SK-N-MC (cell line): ENCODE measurements at regions not wholly inside any gene's neighbourhood (a gene's known extent, or its start where the extent isn't known, plus 50 kb on each side); places are given as distances from the start of the nearest gene placed in this dataset.
"Not testable (repeated sequence)": the region's sequence is repeated elsewhere in the genome, so short reads cannot be mapped to it uniquely, and the experiment has no call there.

ENCODE experiments used
- DNase-seq: peaks from one replicate; pipeline ENCODE4 v3.0.0-alpha.2; 2011; ENCODE audit warnings: low read depth, low spot score
- H3K27ac ChIP-seq: fragments of 200-600 bp; sonication (generic); 2 replicates; pipeline ENCODE4 v1.5.1; 2016; ENCODE audit warnings: mixed run types
- H3K36me3 ChIP-seq: fragments of 200-600 bp; sonication (generic); 2 replicates; pipeline ENCODE4 v1.6.1; 2017; ENCODE audit warnings: antibody characterized with exemption, low read length, mixed read lengths; ENCODE audit not compliant: insufficient read depth
- H3K4me3 ChIP-seq: fragments of 200-600 bp; sonication (generic); 2 replicates; pipeline ENCODE4 v1.5.1; 2016
- H3K9ac ChIP-seq: fragments of 200-600 bp; sonication (generic); 2 replicates; pipeline ENCODE4 v1.8.0; 2017; ENCODE audit warnings: mixed run types, mixed read lengths; ENCODE audit not compliant: insufficient read length
- H3K9me3 ChIP-seq: fragments of 200-600 bp; sonication (generic); 2 replicates; pipeline ENCODE4 v1.6.1; 2017; ENCODE audit warnings: low read depth, mild to moderate bottlenecking, antibody characterized with exemption, low read length, moderate library complexity, mixed read lengths
- EZH2 ChIP-seq: fragments of 200-600 bp; sonication (generic); IDR thresholded peaks from one replicate; pipeline ENCODE4 v1.6.1; 2017; ENCODE audit warnings: antibody characterized with exemption
- FOXP2 ChIP-seq: optimal IDR thresholded peaks from 2 replicates; pipeline ENCODE3; 2011; ENCODE audit warnings: mild to moderate bottlenecking, moderate library complexity; ENCODE audit not compliant: insufficient read depth; ENCODE audit errors: extremely low read length, control extremely low read depth
- POLR2AphosphoS5 ChIP-seq: IDR thresholded peaks from 2 replicates; pipeline ENCODE4 v1.6.1; 2012; ENCODE audit warnings: mild to moderate bottlenecking, low read depth, low read length, borderline replicate concordance

DNA sequence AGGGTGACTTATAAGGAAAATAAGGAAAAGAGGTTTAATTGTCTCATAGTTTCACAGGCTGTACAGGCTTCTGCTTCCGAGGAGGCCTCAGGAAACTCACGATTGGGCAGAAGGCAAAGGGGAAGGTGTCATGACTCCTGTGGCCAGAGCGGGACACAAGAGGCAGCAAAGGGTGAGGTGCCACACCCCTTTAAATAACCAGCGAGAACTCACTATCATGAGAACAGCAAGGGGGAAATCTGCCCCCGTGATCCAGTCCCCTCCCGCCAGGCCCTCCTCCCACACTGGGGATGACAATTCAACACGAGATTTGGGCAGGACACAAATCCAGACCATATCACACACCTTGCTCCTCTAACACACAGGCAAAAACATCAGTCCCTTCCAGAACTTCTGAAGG lies 254.0 kb downstream of the DLL1 start:
- H3K27ac ChIP-seq = 0 out of 2 replicates have a peak overlapping the region, but pooled peaks have one; percentile 14

DNA sequence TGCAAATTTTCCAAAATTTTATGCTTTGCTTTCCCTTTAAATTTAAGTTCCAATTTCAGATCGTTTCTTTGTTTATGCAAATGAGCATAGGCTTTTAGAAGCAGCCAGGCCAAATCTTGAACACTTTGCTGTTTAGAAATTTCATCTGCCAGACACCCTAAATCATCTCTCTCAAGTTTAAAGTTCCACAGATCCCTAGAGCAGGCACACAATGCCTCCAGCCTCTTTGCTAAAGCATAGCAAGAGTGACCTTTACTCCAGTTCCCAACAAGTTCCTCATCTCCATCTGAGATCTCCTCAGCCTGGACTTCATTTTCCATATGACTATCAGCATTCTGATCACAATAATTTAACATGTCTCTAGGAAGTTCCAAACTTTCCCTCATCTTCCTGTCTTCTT lies 254.5 kb downstream of the DLL1 start:
- not testable (repeated sequence) for H3K9ac ChIP-seq, H3K9me3 ChIP-seq, H3K36me3 ChIP-seq, H3K4me3 ChIP-seq, DNase-seq
- 0 out of 2 replicates have a peak overlapping the region, but pooled peaks have one; percentile 14 for H3K27ac ChIP-seq

More for the DNA sequence above, 254.0 kb downstream of the DLL1 start:
- Histone ChIP-seq H3K9ac (no peak overlapping the region), H3K36me3 (no peaks in the 10 kb centered on the region), H3K9me3 (no peaks in the 10 kb centered on the region), H3K4me3 (no peak overlapping the region)
- no peak for TF ChIP-seq POLR2AphosphoS5
- TF ChIP-seq EZH2 = no peak
- TF ChIP-seq FOXP2 = no peak
- DNase-seq = no peak

DNA sequence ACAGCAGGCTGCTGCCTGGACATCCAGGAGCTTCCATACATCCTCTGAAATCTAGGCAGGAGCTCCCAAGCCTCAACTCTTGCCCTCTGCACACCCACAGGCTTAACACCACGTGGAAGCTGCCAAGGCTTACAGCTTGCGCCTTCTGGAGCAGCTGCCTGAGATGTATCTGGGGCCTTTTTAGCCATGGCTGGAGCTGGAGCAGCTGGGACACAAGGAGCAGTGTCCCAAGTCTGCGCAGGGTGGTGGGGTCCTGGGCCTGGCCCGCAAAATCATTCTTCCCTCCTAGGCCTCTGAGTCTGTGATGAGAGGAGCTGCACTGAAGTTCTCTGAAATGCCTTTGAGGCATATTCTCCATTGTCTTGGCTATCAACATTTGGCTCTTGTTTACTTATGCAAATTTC lies 255.0 kb downstream of the DLL1 start:
- no peak for DNase-seq
- H3K9me3 ChIP-seq = no peaks in the 10 kb centered on the region
- TF ChIP-seq POLR2AphosphoS5 = no peak
- no peak for TF ChIP-seq FOXP2
- TF ChIP-seq EZH2 = no peak
- no peak overlapping the region for H3K4me3 ChIP-seq
- no peak overlapping the region for H3K27ac ChIP-seq
- no peak overlapping the region for H3K9ac ChIP-seq
- no peaks in the 10 kb centered on the region for H3K36me3 ChIP-seq

DNA sequence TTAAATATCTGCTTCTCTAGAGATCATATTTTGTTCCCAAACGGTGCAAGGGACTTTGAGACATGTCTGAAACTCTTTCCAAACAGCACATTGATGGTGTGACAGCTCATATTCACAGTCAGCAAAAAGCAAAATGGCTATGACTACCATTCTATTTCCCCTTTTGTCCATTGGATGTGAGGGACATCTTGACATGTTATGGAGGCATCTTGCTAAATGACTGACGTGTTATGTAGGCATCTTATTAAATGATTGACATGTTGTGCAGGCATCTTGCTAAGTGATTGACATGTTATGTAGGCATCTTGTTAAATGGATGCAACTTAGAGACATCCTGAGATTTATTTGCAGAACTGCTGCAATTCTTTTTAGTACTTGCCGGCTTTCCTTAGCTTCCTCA lies 255.8 kb downstream of the DLL1 start:
- no peak overlapping the region for H3K9ac ChIP-seq
- H3K27ac ChIP-seq = no peak overlapping the region
- H3K9me3 ChIP-seq = no peaks in the 10 kb centered on the region
- H3K4me3 ChIP-seq = no peak overlapping the region
- TF ChIP-seq FOXP2 (no peak), POLR2AphosphoS5 (no peak)
- no peak for DNase-seq
- H3K36me3 ChIP-seq = no peaks in the 10 kb centered on the region

DNA sequence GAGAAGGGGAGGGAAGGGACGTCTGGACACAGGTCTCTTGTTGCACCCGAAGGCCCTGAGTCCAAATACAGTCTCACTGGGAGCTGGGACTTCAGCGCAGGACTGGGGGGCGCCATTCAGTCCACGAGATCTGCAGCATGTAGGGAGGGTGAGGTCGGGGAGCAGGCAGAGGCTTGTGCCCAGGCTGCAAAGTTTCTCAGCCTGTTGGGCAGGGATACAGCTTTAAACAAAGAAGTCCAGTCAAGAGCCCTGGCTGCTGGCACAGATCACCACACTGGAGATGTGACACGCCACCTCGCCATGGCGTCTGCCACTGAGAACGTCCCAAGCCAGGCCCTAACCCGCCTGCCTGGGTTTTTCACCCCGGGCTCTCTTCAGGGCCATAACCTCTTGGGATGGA lies 256.6 kb downstream of the DLL1 start:
- H3K36me3 ChIP-seq = no peaks in the 10 kb centered on the region
- DNase-seq = no peak
- TF ChIP-seq FOXP2 (no peak), EZH2 (no peak), POLR2AphosphoS5 (no peak)

DNA sequence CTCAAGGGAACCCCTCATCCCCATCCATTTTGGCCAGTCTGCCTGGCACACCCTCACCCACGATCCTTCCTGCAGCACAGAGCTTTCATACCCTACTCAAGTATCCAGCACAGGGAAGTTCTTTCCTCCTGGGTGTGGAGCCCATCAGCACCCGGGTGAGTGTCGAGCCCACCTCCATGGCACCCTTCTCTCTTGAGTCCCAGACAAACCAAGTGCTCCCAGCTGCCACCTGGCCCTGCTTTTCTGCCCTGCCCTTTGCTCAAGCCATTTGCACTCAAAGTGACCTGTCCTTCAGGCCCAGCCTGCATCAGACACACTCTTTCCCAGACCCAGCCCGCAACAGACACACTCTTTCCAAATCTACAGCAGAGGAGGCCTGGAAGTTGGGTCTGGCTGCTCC lies 257.2 kb downstream of the DLL1 start:
- Histone ChIP-seq H3K27ac (no peak overlapping the region), H3K9me3 (no peaks in the 10 kb centered on the region), H3K4me3 (no peak overlapping the region), H3K36me3 (no peaks in the 10 kb centered on the region), H3K9ac (no peak overlapping the region)
- TF ChIP-seq FOXP2 (no peak), EZH2 (no peak), POLR2AphosphoS5 (no peak)
- no peak for DNase-seq

More for the DNA sequence above, 256.6 kb downstream of the DLL1 start:
- H3K27ac ChIP-seq = no peak overlapping the region
- no peaks in the 10 kb centered on the region for H3K9me3 ChIP-seq
- H3K9ac ChIP-seq = no peak overlapping the region
- no peak overlapping the region for H3K4me3 ChIP-seq

DNA sequence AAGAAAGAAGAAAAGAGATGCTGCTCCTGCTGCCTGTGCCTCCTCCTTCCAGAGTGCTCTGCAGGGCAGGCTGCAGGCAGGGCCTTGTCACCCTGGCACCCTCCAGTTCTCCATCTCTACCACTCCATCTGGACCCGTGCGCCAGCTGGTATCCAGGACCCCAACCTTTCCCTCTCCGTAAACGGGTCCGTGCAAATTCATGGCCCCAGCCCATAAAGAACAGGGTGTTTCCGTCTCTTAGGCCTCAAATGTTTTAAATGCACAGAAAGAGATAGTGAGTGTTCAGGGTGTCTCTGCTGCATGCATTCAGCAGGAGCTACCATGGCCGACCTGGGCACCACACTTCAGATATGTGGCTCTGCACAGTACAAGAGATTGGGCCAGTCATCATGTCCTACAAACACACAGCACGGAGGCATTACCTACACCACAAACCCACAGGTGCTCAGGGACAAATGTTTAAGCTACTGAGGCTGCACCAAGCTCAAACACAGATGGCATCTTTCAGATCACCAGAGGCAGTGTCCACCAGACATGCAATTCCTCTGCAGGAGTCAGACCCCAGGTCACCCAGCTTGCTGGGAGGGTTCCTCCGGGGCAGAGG lies 258.1 kb downstream of the DLL1 start:
- no peak overlapping the region for H3K9ac ChIP-seq
- no peak overlapping the region for H3K27ac ChIP-seq
- no peaks in the 10 kb centered on the region for H3K36me3 ChIP-seq
- TF ChIP-seq FOXP2 (no peak), POLR2AphosphoS5 (no peak), EZH2 (no peak)
- no peaks in the 10 kb centered on the region for H3K9me3 ChIP-seq
- no peak overlapping the region for H3K4me3 ChIP-seq
- DNase-seq = no peak

DNA sequence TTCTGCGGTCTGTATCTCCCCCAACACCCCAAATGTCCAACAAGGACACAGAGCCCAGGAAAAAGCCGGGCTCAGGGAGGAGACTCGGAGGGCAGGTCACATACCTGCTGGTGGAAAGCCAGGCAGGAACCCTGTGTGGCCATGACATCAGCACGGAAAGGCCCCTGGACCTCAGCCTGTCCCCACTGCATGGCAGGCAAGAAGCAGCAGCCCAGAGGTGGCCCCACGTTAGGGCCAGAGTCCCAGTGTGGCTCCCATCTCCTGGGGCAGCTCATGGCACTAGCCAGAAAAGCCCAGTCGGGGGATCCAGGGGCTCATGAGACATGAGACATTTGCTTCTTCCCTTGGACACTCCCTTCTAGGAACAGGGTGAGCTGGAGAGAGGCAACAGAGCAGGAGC lies 258.7 kb downstream of the DLL1 start:
- TF ChIP-seq POLR2AphosphoS5 = no peak
- no peak for TF ChIP-seq EZH2
- no peak for TF ChIP-seq FOXP2
- no peak overlapping the region for H3K27ac ChIP-seq
- H3K9me3 ChIP-seq = no peaks in the 10 kb centered on the region
- H3K36me3 ChIP-seq = no peaks in the 10 kb centered on the region
- no peak for DNase-seq
- no peak overlapping the region for H3K9ac ChIP-seq
- no peak overlapping the region for H3K4me3 ChIP-seq

DNA sequence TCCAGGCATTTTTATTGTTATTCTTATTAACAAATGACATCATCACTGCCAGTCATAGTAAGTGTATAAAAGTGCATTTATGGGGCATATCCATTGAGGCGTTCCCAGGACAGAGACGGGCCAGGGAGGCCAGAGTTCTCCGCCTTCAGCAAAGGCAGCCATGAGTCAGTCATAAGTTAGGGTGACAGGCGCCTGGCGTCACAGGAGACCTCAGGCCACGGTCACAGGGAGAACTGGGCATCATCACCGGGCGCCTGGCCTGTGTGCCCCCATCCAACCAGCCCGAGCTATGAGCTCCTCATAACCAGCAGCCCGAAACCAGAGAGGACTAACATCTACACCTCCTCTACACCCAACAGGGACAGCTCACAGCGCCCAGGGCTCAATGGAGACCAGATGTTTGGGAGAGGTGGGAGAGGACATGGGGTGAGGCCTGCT lies 259.2 kb downstream of the DLL1 start:
- no peak overlapping the region for H3K4me3 ChIP-seq
- no peaks in the 10 kb centered on the region for H3K9me3 ChIP-seq
- DNase-seq = no peak
- no peak for TF ChIP-seq POLR2AphosphoS5
- no peak for TF ChIP-seq EZH2
- TF ChIP-seq FOXP2 = no peak
- H3K36me3 ChIP-seq = no peaks in the 10 kb centered on the region
- no peak overlapping the region for H3K27ac ChIP-seq
- H3K9ac ChIP-seq = no peak overlapping the region
